GM23338 (cell line): ENCODE measurements at regions not wholly inside any gene's neighbourhood (a gene's known extent, or its start where the extent isn't known, plus 50 kb on each side); places are given as distances from the start of the nearest gene placed in this dataset.

Experiments
- ATAC-seq: fragments of 200-7000 bp; cut with Tn5 transposase; 3 replicates; pipeline ENCODE4 v1.9.1; 2020
- DNase-seq: peaks from one replicate; pipeline ENCODE4 v3.0.0-alpha.2; 2015; ENCODE audit warnings: low spot score
- H2AFZ ChIP-seq: fragments of 200-600 bp; sonication (generic); 2 replicates; pipeline ENCODE4 v1.8.0; 2016; ENCODE audit warnings: antibody characterized with exemption, mild to moderate bottlenecking, moderate library complexity
- H3F3A ChIP-seq: fragments of 200-600 bp; sonication (generic); replicated peaks from 2 replicates; pipeline ENCODE4 v1.8.0; 2017; ENCODE audit warnings: antibody characterized with exemption, mixed run types, low read depth
- H3K27ac ChIP-seq: fragments of 200-600 bp; sonication (generic); 2 replicates; pipeline ENCODE4 v1.6.1; 2016; ENCODE audit warnings: low read depth
- H3K27me3 ChIP-seq: fragments of 200-600 bp; sonication (generic); 2 replicates; pipeline ENCODE4 v1.8.0; 2016; ENCODE audit warnings: mild to moderate bottlenecking, mixed run types, moderate library complexity; ENCODE audit not compliant: insufficient read depth
- H3K36me3 ChIP-seq: fragments of 200-600 bp; sonication (generic); 2 replicates; pipeline ENCODE4 v1.8.0; 2016; ENCODE audit warnings: mild to moderate bottlenecking; ENCODE audit not compliant: insufficient read depth
- H3K4me1 ChIP-seq: fragments of 200-600 bp; sonication (generic); 2 replicates; pipeline ENCODE4 v1.8.0; 2016; ENCODE audit warnings: mild to moderate bottlenecking, moderate library complexity; ENCODE audit not compliant: insufficient read depth
- H3K4me2 ChIP-seq: fragments of 200-600 bp; sonication (generic); 2 replicates; pipeline ENCODE4 v1.7.1; 2017; ENCODE audit warnings: mixed run types
- H3K4me3 ChIP-seq: fragments of 200-600 bp; sonication (generic); 2 replicates; pipeline ENCODE4 v1.6.1; 2016; ENCODE audit warnings: mixed run types
- H3K79me2 ChIP-seq: fragments of 200-600 bp; sonication (generic); replicated peaks from 2 replicates; pipeline ENCODE4 v1.8.0; 2017; ENCODE audit warnings: mild to moderate bottlenecking; ENCODE audit not compliant: insufficient read depth
- H3K9me2 ChIP-seq: fragments of 200-600 bp; sonication (generic); 2 replicates; pipeline ENCODE4 v1.8.0; 2017; ENCODE audit not compliant: insufficient read depth
- H4K20me1 ChIP-seq: fragments of 200-600 bp; sonication (generic); replicated peaks from 2 replicates; pipeline ENCODE4 v1.8.0; 2017; ENCODE audit warnings: mild to moderate bottlenecking; ENCODE audit not compliant: insufficient read depth
- H3K27ac Mint-ChIP-seq: 2 replicates; pipeline ENCODE4 v1.8.0; 2020; ENCODE audit warnings: inconsistent platforms, mild to moderate bottlenecking, moderate library complexity, mixed read lengths
- H3K27me3 Mint-ChIP-seq: 3 replicates; pipeline ENCODE4 v1.8.0; 2022; ENCODE audit warnings: low read depth, mild to moderate bottlenecking, moderate library complexity, mixed read lengths, inconsistent platforms; ENCODE audit not compliant: insufficient read depth, poor library complexity
- H3K36me3 Mint-ChIP-seq: 3 replicates; pipeline ENCODE4 v1.8.0; 2021; ENCODE audit warnings: low read depth, mild to moderate bottlenecking, inconsistent platforms, moderate library complexity, mixed read lengths
- H3K4me1 Mint-ChIP-seq: 3 replicates; pipeline ENCODE4 v1.8.0; 2020; ENCODE audit warnings: mild to moderate bottlenecking, inconsistent platforms, mixed read lengths
- H3K4me3 Mint-ChIP-seq: 3 replicates; pipeline ENCODE4 v1.8.0; 2021; ENCODE audit warnings: moderate library complexity, mild to moderate bottlenecking, inconsistent platforms, mixed read lengths
- H3K9me3 Mint-ChIP-seq: 3 replicates; pipeline ENCODE4 v1.8.0; 2020; ENCODE audit warnings: moderate library complexity, mild to moderate bottlenecking, inconsistent platforms, mixed read lengths
- EZH2 ChIP-seq: fragments of 200-600 bp; sonication (generic); IDR thresholded peaks from one replicate; pipeline ENCODE4 v1.8.0; 2017; ENCODE audit warnings: antibody characterized with exemption, mild to moderate bottlenecking, low read depth; ENCODE audit not compliant: unreplicated experiment
- EZH2phosphoT487 ChIP-seq: fragments of 200-600 bp; sonication (generic); IDR thresholded peaks from one replicate; pipeline ENCODE4 v1.8.1; 2018; ENCODE audit warnings: antibody characterized with exemption; ENCODE audit not compliant: unreplicated experiment
- NANOG ChIP-seq: IDR thresholded peaks from 2 replicates; pipeline ENCODE4 v1.6.1; 2016; ENCODE audit warnings: antibody characterized with exemption, borderline replicate concordance
- ZNF114 ChIP-seq: fragments of 250-450 bp; sonication (Bioruptor Pico); IDR thresholded peaks from 2 replicates; pipeline ENCODE4 v1.5.0; 2020; ENCODE audit warnings: mild to moderate bottlenecking, moderate library complexity
- TF ChIP-seq, protein P1 (sequence below), 2 experiments: fragments of 200-600 bp in 1 of 2; sonication (generic) in 1 of 2; conservative IDR thresholded peaks; 2 replicates each; pipeline versions ENCODE4 v1.5.1 to v1.6.1; 2016 to 2017; ENCODE audit warnings: antibody characterized with exemption in 2 of 2, low read depth in 2 of 2, mild to moderate bottlenecking in 2 of 2, moderate library complexity in 1 of 2
- TF ChIP-seq, protein P2 (sequence below): fragments of 250-450 bp; sonication (Bioruptor Pico); IDR thresholded peaks from 2 replicates; pipeline ENCODE4 v1.5.0; 2020; ENCODE audit warnings: mild to moderate bottlenecking, moderate library complexity

DNA sequence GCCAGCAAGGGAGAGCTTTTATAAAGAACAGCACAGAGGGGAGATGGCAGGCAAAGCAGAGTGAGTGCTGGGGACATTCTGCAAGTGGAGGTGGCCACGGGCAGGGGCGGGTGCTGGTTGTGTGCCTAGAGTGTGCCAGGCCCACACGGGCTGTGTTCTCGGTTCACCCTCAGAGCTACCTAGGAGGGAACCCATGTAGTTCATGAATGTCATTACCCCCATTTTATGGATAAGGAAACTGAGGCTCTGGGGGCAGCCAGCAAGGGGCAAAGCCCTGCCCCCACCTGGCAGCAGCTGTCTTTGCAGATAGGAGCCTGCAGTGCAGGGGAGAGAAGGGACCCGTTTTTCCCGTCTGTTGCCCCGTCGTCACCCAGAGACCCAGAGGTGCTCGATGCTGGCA lies 85.2 kb upstream of the NCOR2 start:
- ATAC-seq = no peak
- H2AFZ ChIP-seq = no peak overlapping the region
- DNase-seq = no peak
- no peaks in the 10 kb centered on the region for H3K36me3 ChIP-seq
- H3K36me3 Mint-ChIP-seq = peaks cover 12% of the 10 kb centered on the region; the same call in 2 of the 3 replicates
- peaks cover 5% of the 10 kb centered on the region; the same call in 1 of the 2 replicates for H3F3A ChIP-seq
- peaks cover 9% of the 10 kb centered on the region for H3K27me3 Mint-ChIP-seq
- no peak overlapping the region for H3K4me3 ChIP-seq
- no peak overlapping the region for H3K27ac Mint-ChIP-seq
- H4K20me1 ChIP-seq = no peaks in the 10 kb centered on the region
- H3K9me2 ChIP-seq = no peaks in the 10 kb centered on the region
- H3K4me2 ChIP-seq = no peak overlapping the region
- no peaks in the 10 kb centered on the region for H3K27me3 ChIP-seq
- H3K4me3 Mint-ChIP-seq = no peak overlapping the region
- H3K79me2 ChIP-seq = no peaks in the 10 kb centered on the region
- TF ChIP-seq, protein P1, sequence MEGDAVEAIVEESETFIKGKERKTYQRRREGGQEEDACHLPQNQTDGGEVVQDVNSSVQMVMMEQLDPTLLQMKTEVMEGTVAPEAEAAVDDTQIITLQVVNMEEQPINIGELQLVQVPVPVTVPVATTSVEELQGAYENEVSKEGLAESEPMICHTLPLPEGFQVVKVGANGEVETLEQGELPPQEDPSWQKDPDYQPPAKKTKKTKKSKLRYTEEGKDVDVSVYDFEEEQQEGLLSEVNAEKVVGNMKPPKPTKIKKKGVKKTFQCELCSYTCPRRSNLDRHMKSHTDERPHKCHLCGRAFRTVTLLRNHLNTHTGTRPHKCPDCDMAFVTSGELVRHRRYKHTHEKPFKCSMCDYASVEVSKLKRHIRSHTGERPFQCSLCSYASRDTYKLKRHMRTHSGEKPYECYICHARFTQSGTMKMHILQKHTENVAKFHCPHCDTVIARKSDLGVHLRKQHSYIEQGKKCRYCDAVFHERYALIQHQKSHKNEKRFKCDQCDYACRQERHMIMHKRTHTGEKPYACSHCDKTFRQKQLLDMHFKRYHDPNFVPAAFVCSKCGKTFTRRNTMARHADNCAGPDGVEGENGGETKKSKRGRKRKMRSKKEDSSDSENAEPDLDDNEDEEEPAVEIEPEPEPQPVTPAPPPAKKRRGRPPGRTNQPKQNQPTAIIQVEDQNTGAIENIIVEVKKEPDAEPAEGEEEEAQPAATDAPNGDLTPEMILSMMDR (conservative IDR thresholded peaks at IDR 0.05; ENCODE audit: low read depth in 2 of 2) = peak; percentile 8 to 27; a peak in 1 of 4 replicates
- TF ChIP-seq EZH2 = no peak
- TF ChIP-seq NANOG = no peak
- H3K27ac ChIP-seq = no peak overlapping the region
- peaks cover 24% of the 10 kb centered on the region for H3K4me1 Mint-ChIP-seq
- H3K9me3 Mint-ChIP-seq = peaks cover 29% of the 10 kb centered on the region
- H3K4me1 ChIP-seq = peaks cover 13% of the 10 kb centered on the region

DNA sequence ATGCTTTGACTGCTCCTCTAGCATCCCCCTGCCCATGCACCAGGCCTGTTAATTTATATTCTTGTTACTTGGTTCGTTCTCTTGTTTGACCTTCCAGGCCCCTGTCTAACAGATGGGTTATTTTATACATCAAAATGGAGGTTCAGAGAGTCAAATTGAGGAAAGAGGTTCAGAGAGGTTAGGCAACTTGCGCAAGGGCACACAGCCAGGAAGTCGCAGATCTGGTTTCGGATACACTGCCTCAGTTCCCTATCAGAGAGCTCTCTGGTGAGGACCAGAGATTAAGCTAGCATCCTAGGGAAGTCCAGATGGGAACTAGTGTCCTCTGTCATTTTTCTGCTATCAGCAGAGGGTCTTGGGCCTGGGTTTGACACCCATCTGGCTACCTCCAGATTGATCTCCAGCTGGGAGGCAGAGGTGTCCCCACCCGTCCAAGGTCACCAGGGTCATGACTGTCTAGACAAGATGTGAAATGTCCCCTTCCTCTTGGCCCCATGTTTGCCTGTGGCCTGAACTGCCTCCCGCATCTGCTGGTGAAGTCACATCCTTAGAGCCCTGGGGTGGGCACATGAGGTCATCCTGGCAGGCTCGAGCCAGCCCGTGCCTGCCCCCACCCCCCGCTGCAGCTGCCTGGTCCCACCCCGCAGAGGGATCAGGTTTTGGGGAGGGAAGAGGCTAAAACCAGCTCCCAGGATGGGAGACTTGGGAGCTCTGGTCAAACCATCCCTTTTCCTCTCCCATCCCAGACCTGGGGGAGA lies 84.3 kb upstream of the NCOR2 start:
- Mint-ChIP-seq H3K27ac (no peak overlapping the region), H3K4me1 (peaks cover 24% of the 10 kb centered on the region), H3K4me3 (no peak overlapping the region), H3K36me3 (peaks cover 12% of the 10 kb centered on the region; the same call in 2 of the 3 replicates), H3K9me3 (peaks cover 34% of the 10 kb centered on the region), H3K27me3 (peaks cover 8% of the 10 kb centered on the region)
- H3K4me1 ChIP-seq = peaks cover 13% of the 10 kb centered on the region
- H3K36me3 ChIP-seq = no peaks in the 10 kb centered on the region
- H3K79me2 ChIP-seq = no peaks in the 10 kb centered on the region
- H2AFZ ChIP-seq = no peak overlapping the region
- H3F3A ChIP-seq = peaks cover 5% of the 10 kb centered on the region; the same call in 1 of the 2 replicates
- no peak overlapping the region for H3K27ac ChIP-seq
- H3K27me3 ChIP-seq = no peaks in the 10 kb centered on the region
- no peak for TF ChIP-seq ZNF114 (CRISPR knock-in tag)
- DNase-seq (no peak), ATAC-seq (no peak)
- no peak overlapping the region for H3K4me3 ChIP-seq
- H3K4me2 ChIP-seq = no peak overlapping the region
- no peaks in the 10 kb centered on the region for H3K9me2 ChIP-seq
- no peaks in the 10 kb centered on the region for H4K20me1 ChIP-seq

DNA sequence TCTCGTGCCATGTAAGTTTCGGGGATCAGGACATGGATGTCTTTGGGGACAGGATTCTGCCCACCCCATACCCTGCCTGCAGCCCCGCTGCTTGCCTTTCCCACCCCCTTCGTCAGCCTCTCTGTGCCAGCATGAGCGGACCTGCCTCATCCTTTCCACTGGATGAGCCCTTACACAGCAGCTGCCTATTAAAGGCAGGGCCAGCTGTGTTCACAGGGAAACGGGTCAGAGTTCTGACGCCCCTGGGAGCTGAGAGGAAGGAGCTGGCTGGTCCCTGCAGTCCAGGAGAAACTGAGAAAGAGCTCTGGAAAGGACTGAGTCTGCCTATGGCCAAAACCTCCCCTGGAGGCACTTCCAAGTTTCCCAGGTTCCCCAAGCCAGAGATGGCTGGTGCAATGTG lies 83.5 kb upstream of the NCOR2 start:
- H3K9me2 ChIP-seq = no peaks in the 10 kb centered on the region
- H3K27me3 Mint-ChIP-seq = peaks cover 8% of the 10 kb centered on the region
- H3K27ac Mint-ChIP-seq = no peak overlapping the region
- no peak for TF ChIP-seq EZH2phosphoT487
- TF ChIP-seq, protein P2, sequence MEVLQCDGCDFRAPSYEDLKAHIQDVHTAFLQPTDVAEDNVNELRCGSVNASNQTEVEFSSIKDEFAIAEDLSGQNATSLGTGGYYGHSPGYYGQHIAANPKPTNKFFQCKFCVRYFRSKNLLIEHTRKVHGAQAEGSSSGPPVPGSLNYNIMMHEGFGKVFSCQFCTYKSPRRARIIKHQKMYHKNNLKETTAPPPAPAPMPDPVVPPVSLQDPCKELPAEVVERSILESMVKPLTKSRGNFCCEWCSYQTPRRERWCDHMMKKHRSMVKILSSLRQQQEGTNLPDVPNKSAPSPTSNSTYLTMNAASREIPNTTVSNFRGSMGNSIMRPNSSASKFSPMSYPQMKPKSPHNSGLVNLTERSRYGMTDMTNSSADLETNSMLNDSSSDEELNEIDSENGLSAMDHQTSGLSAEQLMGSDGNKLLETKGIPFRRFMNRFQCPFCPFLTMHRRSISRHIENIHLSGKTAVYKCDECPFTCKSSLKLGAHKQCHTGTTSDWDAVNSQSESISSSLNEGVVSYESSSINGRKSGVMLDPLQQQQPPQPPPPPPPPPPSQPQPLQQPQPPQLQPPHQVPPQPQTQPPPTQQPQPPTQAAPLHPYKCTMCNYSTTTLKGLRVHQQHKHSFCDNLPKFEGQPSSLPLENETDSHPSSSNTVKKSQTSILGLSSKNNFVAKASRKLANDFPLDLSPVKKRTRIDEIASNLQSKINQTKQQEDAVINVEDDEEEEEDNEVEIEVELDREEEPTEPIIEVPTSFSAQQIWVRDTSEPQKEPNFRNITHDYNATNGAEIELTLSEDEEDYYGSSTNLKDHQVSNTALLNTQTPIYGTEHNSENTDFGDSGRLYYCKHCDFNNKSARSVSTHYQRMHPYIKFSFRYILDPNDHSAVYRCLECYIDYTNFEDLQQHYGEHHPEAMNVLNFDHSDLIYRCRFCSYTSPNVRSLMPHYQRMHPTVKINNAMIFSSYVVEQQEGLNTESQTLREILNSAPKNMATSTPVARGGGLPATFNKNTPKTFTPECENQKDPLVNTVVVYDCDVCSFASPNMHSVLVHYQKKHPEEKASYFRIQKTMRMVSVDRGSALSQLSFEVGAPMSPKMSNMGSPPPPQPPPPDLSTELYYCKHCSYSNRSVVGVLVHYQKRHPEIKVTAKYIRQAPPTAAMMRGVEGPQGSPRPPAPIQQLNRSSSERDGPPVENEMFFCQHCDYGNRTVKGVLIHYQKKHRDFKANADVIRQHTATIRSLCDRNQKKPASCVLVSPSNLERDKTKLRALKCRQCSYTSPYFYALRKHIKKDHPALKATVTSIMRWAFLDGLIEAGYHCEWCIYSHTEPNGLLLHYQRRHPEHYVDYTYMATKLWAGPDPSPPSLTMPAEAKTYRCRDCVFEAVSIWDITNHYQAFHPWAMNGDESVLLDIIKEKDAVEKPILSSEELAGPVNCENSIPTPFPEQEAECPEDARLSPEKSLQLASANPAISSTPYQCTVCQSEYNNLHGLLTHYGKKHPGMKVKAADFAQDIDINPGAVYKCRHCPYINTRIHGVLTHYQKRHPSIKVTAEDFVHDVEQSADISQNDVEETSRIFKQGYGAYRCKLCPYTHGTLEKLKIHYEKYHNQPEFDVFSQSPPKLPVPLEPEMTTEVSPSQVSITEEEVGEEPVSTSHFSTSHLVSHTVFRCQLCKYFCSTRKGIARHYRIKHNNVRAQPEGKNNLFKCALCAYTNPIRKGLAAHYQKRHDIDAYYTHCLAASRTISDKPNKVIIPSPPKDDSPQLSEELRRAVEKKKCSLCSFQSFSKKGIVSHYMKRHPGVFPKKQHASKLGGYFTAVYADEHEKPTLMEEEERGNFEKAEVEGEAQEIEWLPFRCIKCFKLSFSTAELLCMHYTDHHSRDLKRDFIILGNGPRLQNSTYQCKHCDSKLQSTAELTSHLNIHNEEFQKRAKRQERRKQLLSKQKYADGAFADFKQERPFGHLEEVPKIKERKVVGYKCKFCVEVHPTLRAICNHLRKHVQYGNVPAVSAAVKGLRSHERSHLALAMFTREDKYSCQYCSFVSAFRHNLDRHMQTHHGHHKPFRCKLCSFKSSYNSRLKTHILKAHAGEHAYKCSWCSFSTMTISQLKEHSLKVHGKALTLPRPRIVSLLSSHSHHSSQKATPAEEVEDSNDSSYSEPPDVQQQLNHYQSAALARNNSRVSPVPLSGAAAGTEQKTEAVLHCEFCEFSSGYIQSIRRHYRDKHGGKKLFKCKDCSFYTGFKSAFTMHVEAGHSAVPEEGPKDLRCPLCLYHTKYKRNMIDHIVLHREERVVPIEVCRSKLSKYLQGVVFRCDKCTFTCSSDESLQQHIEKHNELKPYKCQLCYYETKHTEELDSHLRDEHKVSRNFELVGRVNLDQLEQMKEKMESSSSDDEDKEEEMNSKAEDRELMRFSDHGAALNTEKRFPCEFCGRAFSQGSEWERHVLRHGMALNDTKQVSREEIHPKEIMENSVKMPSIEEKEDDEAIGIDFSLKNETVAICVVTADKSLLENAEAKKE (CRISPR knock-in tag) = no peak

More for the DNA sequence above, 83.5 kb upstream of the NCOR2 start:
- Histone ChIP-seq H3K27me3 (no peaks in the 10 kb centered on the region), H3F3A (peaks cover 5% of the 10 kb centered on the region; the same call in 1 of the 2 replicates), H3K36me3 (no peaks in the 10 kb centered on the region), H3K4me3 (no peak overlapping the region), H2AFZ (no peak overlapping the region), H4K20me1 (no peaks in the 10 kb centered on the region), H3K4me2 (no peak overlapping the region), H3K79me2 (no peaks in the 10 kb centered on the region), H3K4me1 (peaks cover 18% of the 10 kb centered on the region), H3K27ac (no peak overlapping the region)
- DNase-seq (no peak), ATAC-seq (no peak)
- Mint-ChIP-seq H3K9me3 (peaks cover 34% of the 10 kb centered on the region), H3K4me3 (no peak overlapping the region), H3K36me3 (peaks cover 12% of the 10 kb centered on the region; the same call in 2 of the 3 replicates), H3K4me1 (peaks cover 25% of the 10 kb centered on the region)
